ENCODE measurements at regions not wholly inside any gene's neighbourhood (a gene's known extent, or its start where the extent isn't known, plus 50 kb on each side); places are given as distances from the start of the nearest gene placed in this dataset.

- Histone ChIP-seq H4K20me1 (ENCODE audit: control insufficient read depth, insufficient read depth, low read length, poor library complexity, severe bottlenecking) (no peaks in the 10 kb centered on the region), H3K4me2 (replicated peaks; ENCODE audit: low read depth, low read length, poor library complexity, severe bottlenecking) (no peak overlapping the region), H3K27me3 (replicated peaks in 1 of 4; ENCODE audit: control extremely low read depth in 1 of 4, control insufficient read depth in 3 of 4, insufficient read depth in 4 of 4, low read length in 3 of 4) (no peaks in the 10 kb centered on the region), H2AFZ (ENCODE audit: insufficient read depth, low read depth, low read length, poor library complexity, severe bottlenecking) (no peak overlapping the region), H3K4me1 (ENCODE audit: control insufficient read depth in 2 of 2, insufficient read depth in 2 of 2, low read length in 2 of 2) (no peaks in the 10 kb centered on the region), H3K27ac (ENCODE audit: low read length in 2 of 2) (no peak overlapping the region), H3K9me3 (ENCODE audit: control extremely low read depth in 1 of 3, control insufficient read depth in 2 of 3, insufficient read depth in 1 of 3, low read length in 2 of 3) (no peaks in the 10 kb centered on the region), H3K4me3 (ENCODE audit: control extremely low read depth in 1 of 5, extremely low read depth in 1 of 5, insufficient read depth in 1 of 5, low read depth in 2 of 5, low read length in 4 of 5) (no peak overlapping the region), H3K36me3 (replicated peaks in 1 of 2; ENCODE audit: control extremely low read depth in 1 of 2, control insufficient read depth in 1 of 2, extremely low read depth in 1 of 2, insufficient read depth in 2 of 2, low read length in 1 of 2) (no peaks in the 10 kb centered on the region), H3K9ac (ENCODE audit: low read length) (no peak overlapping the region), H3K79me2 (ENCODE audit: control insufficient read depth, insufficient read depth, low read length) (no peaks in the 10 kb centered on the region)
- Mint-ChIP-seq H3K4me1 (peaks cover 3% of the 10 kb centered on the region), H3K27ac (no peak overlapping the region), H3K4me3 (no peak overlapping the region), H3K9me3 (ENCODE audit: insufficient read depth) (no peaks in the 10 kb centered on the region), H3K27me3 (no peaks in the 10 kb centered on the region)
- POLR2A ChIA-PET, result no interaction called here
- DNase-seq, result no peak
- CTCF ChIA-PET, result no interaction called here
- 80% methylated on average over 1 of the region's 5 CpGs for WGBS (ENCODE audit: insufficient coverage)
- TF ChIP-seq EZH2 (IDR thresholded peaks at IDR 0.05; ENCODE audit: borderline replicate concordance, insufficient read depth, low read depth, low read length, poor library complexity, severe bottlenecking), result no peak
- TF ChIP-seq, protein P1, sequence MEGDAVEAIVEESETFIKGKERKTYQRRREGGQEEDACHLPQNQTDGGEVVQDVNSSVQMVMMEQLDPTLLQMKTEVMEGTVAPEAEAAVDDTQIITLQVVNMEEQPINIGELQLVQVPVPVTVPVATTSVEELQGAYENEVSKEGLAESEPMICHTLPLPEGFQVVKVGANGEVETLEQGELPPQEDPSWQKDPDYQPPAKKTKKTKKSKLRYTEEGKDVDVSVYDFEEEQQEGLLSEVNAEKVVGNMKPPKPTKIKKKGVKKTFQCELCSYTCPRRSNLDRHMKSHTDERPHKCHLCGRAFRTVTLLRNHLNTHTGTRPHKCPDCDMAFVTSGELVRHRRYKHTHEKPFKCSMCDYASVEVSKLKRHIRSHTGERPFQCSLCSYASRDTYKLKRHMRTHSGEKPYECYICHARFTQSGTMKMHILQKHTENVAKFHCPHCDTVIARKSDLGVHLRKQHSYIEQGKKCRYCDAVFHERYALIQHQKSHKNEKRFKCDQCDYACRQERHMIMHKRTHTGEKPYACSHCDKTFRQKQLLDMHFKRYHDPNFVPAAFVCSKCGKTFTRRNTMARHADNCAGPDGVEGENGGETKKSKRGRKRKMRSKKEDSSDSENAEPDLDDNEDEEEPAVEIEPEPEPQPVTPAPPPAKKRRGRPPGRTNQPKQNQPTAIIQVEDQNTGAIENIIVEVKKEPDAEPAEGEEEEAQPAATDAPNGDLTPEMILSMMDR (IDR thresholded peaks at IDR 0.05), result no peak
- ATAC-seq (ENCODE audit: low read depth), result no peak
- intact Hi-C loops (cut with micrococcal nuclease), result no loop called here
Measured at GRCh38 chr12:24227551-24227950, 278.1 kb upstream of the SOX5 start.

DNA sequence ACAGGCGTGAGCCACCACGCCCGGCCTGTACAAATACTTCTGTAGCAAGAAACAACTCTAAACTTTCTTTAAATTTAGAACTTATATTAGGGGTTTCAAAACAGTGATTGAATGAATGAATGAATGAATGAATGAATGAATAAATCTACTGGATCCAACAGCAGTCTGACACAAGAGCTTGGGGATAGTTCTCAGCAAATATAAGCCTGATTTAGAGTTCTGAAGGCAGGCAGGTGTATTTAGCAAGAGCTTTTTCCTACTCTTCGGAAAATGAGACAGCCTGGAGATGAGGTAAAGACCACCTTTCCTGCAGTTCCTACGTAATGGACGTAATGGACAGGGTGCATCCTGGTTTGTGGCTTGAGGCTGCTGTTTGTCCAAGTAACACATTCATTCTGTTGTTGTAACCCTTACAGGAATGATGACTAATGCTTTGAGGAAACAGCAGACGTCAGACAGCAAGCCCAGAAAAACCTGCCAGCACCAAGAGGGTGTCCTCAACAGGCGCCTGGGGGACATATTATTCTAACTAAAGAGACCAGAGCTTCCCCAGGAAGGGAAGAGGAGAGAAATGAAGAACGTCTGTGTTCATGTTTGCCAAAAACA, 277.4 kb upstream of the SOX5 start:
- Histone ChIP-seq H3K4me1 (ENCODE audit: control insufficient read depth in 2 of 2, insufficient read depth in 2 of 2, low read length in 2 of 2) (no peaks in the 10 kb centered on the region), H2AFZ (ENCODE audit: insufficient read depth, low read depth, low read length, poor library complexity, severe bottlenecking) (no peak overlapping the region), H4K20me1 (ENCODE audit: control insufficient read depth, insufficient read depth, low read length, poor library complexity, severe bottlenecking) (no peaks in the 10 kb centered on the region), H3K79me2 (ENCODE audit: control insufficient read depth, insufficient read depth, low read length) (no peaks in the 10 kb centered on the region), H3K9ac (ENCODE audit: low read length) (no peak overlapping the region), H3K9me3 (ENCODE audit: control extremely low read depth in 1 of 3, control insufficient read depth in 2 of 3, insufficient read depth in 1 of 3, low read length in 2 of 3) (no peaks in the 10 kb centered on the region), H3K36me3 (replicated peaks in 1 of 2; ENCODE audit: control extremely low read depth in 1 of 2, control insufficient read depth in 1 of 2, extremely low read depth in 1 of 2, insufficient read depth in 2 of 2, low read length in 1 of 2) (no peaks in the 10 kb centered on the region), H3K27ac (ENCODE audit: low read length in 2 of 2) (no peak overlapping the region), H3K4me2 (replicated peaks; ENCODE audit: low read depth, low read length, poor library complexity, severe bottlenecking) (no peak overlapping the region), H3K27me3 (replicated peaks in 1 of 4; ENCODE audit: control extremely low read depth in 1 of 4, control insufficient read depth in 3 of 4, insufficient read depth in 4 of 4, low read length in 3 of 4) (no peaks in the 10 kb centered on the region), H3K4me3 (ENCODE audit: control extremely low read depth in 1 of 5, extremely low read depth in 1 of 5, insufficient read depth in 1 of 5, low read depth in 2 of 5, low read length in 4 of 5) (no peak overlapping the region)
- 61% methylated on average over 3 of the region's 9 CpGs for WGBS (ENCODE audit: insufficient coverage)
- peaks cover 3% of the 10 kb centered on the region for H3K4me1 Mint-ChIP-seq
- no peaks in the 10 kb centered on the region for H3K9me3 Mint-ChIP-seq (ENCODE audit: insufficient read depth)
- ChIA-PET POLR2A (no interaction called here), CTCF (no interaction called here)
- DNase-seq (no peak), ATAC-seq (ENCODE audit: low read depth) (no peak)
- TF ChIP-seq, protein P1 (IDR thresholded peaks at IDR 0.05), result no peak
- TF ChIP-seq EZH2 (IDR thresholded peaks at IDR 0.05; ENCODE audit: borderline replicate concordance, insufficient read depth, low read depth, low read length, poor library complexity, severe bottlenecking), result no peak
- intact Hi-C loops (cut with micrococcal nuclease), result no loop called here
- no peak overlapping the region for H3K4me3 Mint-ChIP-seq
- H3K27me3 Mint-ChIP-seq, result no peaks in the 10 kb centered on the region
- no peak overlapping the region for H3K27ac Mint-ChIP-seq
